Colonic mucosa (tissue), 4 donors: ENCODE measurements at regions not wholly inside any gene's neighbourhood (a gene's known extent, or its start where the extent isn't known, plus 50 kb on each side); places are given as distances from the start of the nearest gene placed in this dataset.

Experiments used
- DNase-seq: peaks from one replicate; pipeline ENCODE4 v3.0.0-alpha.2; 2020
- H3K27ac ChIP-seq: fragments of 200-600 bp; one replicate; pipeline ENCODE4 v1.8.0; 2021
- H3K27me3 ChIP-seq: fragments of 200-600 bp; one replicate; pipeline ENCODE4 v1.8.0; 2021
- H3K36me3 ChIP-seq: fragments of 200-600 bp; one replicate; pipeline ENCODE4 v1.8.0; 2021
- H3K4me1 ChIP-seq: fragments of 200-600 bp; one replicate; pipeline ENCODE4 v1.8.0; 2021; ENCODE audit warnings: mild to moderate bottlenecking
- H3K4me3 ChIP-seq: fragments of 200-600 bp; one replicate; pipeline ENCODE4 v1.8.0; 2021
- H3K9ac ChIP-seq, 2 donors: one replicate each; pipeline ENCODE4 v1.7.0; 2013; ENCODE audit warnings: control low read depth in 2 of 2, low read depth in 2 of 2, low read length in 2 of 2
- H3K9me3 ChIP-seq: fragments of 200-600 bp; one replicate; pipeline ENCODE4 v1.8.0; 2021
- intact Hi-C: fragments of 100-400 bp; cut with DNase I; formaldehyde crosslinking; loops from one replicate; pipeline ENCODE4 v1.14.1; 2022
- TF ChIP-seq, protein P1 (sequence below): fragments of 200-600 bp; IDR thresholded peaks from one replicate; pipeline ENCODE4 v1.8.0; 2022; ENCODE audit warnings: antibody characterized with exemption, mild to moderate bottlenecking
- donor health status: healthy.
- donor health status: DM: no; HTN: no; CAD: no.
- donor health status: DM: no; HTN: no; CAD: no.

DNA sequence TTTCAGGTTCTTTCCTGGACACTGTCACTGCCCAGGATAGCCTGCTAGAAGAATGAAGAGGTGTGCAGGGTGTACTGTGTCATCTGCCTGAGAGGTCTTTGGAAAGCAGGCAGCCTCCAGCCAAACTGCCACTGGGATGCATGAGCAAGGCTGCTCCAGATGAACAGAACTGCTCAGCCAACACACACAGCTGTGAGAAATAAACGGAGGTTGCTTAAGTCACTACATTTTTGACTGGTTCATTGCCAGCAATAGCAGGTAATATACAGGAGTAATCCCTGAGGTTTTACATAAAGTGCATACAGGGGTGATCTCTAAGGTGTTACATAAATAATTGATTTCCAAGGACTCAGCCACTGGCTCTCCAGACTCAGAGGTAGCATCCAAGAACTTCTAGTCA is 516.9 kb downstream of the BRINP3 start:
- H3K9ac ChIP-seq, result no peak overlapping the region
- H3K4me1 ChIP-seq, result no peaks in the 10 kb centered on the region
- no peaks in the 10 kb centered on the region for H3K36me3 ChIP-seq
- intact Hi-C loops, result no loop called here
- H3K27ac ChIP-seq, result no peak overlapping the region
- no peaks in the 10 kb centered on the region for H3K9me3 ChIP-seq
- no peaks in the 10 kb centered on the region for H3K27me3 ChIP-seq
- no peak overlapping the region for H3K4me3 ChIP-seq
- DNase-seq, result no peak
- TF ChIP-seq, protein P1, sequence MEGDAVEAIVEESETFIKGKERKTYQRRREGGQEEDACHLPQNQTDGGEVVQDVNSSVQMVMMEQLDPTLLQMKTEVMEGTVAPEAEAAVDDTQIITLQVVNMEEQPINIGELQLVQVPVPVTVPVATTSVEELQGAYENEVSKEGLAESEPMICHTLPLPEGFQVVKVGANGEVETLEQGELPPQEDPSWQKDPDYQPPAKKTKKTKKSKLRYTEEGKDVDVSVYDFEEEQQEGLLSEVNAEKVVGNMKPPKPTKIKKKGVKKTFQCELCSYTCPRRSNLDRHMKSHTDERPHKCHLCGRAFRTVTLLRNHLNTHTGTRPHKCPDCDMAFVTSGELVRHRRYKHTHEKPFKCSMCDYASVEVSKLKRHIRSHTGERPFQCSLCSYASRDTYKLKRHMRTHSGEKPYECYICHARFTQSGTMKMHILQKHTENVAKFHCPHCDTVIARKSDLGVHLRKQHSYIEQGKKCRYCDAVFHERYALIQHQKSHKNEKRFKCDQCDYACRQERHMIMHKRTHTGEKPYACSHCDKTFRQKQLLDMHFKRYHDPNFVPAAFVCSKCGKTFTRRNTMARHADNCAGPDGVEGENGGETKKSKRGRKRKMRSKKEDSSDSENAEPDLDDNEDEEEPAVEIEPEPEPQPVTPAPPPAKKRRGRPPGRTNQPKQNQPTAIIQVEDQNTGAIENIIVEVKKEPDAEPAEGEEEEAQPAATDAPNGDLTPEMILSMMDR, result no peak

DNA sequence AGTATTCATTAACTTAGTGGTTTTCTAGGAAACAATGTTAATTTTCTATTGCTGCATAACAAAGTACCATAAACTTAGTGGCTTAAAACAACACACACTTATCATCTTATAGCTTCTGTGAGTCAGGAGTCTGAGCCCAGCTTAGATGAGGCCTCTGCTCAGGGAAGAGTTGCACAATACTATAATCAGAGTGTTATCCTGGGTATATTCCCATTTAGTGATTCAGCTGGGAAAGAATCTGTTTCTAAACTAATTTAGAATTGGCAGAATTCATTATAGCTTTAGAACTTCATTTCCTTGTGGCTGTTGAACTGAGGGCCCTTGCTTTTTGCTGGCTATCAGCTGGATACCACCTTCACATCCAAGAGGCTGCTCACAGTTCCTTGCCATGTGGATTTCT is 515.5 kb downstream of the BRINP3 start:
- no peak for DNase-seq
- Histone ChIP-seq H3K27ac (no peak overlapping the region), H3K9me3 (no peaks in the 10 kb centered on the region), H3K36me3 (no peaks in the 10 kb centered on the region), H3K4me3 (no peak overlapping the region), H3K27me3 (no peaks in the 10 kb centered on the region), H3K4me1 (no peaks in the 10 kb centered on the region), H3K9ac (no peak overlapping the region)
- TF ChIP-seq, protein P1, result no peak
- intact Hi-C loops, result no loop called here

DNA sequence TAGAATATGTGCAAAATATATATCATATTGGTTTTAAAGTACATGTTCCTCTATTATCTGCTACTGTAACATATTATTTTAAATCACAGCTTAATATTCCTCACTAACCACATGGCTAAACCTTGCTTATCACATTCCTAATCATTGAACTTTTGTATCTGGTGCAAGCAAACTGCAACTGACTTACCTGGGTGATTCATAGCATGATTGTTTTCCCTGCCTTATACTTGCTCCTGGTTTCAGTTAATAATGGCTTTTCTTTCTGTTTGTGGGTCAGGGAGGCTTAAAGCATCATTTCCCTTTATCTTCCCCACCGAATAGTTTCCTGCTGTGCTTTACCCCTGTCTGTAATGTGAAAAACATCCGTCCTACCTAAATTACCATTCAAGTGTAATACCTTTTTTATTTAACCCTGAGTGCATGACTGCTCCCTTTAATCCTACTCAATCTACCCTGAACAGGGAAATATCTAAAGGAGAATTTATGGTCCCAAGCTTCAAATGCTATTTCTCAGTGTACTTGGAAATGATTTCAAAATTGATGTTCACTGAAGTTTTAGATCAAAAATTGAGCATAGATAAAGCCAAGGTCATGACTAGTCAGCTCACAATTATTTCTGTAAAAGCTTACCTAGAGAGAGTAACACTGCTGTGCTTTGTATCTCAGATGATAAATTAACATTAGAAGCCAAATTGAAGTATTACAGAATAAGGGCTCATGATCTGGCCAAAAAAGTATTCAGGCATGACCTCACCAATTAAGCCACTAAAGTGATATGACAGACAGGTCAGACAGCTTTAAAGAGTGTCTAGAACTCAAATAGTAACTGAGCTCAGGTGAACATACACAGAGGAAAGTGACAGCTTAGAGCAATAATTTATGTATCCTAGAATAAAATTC is 507.1 kb downstream of the BRINP3 start:
- Histone ChIP-seq H3K4me1 (no peaks in the 10 kb centered on the region), H3K27me3 (no peaks in the 10 kb centered on the region), H3K4me3 (no peak overlapping the region), H3K9ac (no peak overlapping the region), H3K9me3 (no peaks in the 10 kb centered on the region), H3K27ac (no peak overlapping the region), H3K36me3 (no peaks in the 10 kb centered on the region)
- intact Hi-C loops, result no loop called here
- no peak for DNase-seq
- TF ChIP-seq, protein P1, result no peak

DNA sequence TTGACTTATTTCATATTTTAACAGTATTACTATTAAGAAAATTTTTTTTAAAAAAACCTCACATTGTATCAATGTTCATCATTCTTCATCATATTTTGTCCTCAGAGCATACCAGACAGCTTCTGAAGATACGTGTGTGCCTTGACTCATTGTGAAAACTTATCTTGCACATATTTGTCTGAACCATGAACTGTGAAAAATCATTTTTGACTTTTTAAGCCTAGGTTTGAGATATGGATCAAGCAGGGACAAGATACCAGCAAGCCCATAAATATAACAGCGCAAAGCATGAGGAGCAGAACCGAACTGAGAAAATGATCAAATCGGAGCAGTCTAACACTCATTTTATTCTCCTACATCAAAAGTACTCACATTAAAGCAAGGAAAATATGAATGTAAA is 506.0 kb downstream of the BRINP3 start:
- H3K4me3 ChIP-seq, result no peak overlapping the region
- no peak for DNase-seq
- no peaks in the 10 kb centered on the region for H3K36me3 ChIP-seq
- no peak overlapping the region for H3K9ac ChIP-seq
- H3K27me3 ChIP-seq, result no peaks in the 10 kb centered on the region
- no peak overlapping the region for H3K27ac ChIP-seq
- TF ChIP-seq, protein P1, result no peak
- intact Hi-C loops, result no loop called here
- H3K9me3 ChIP-seq, result no peaks in the 10 kb centered on the region
- H3K4me1 ChIP-seq, result no peaks in the 10 kb centered on the region

DNA sequence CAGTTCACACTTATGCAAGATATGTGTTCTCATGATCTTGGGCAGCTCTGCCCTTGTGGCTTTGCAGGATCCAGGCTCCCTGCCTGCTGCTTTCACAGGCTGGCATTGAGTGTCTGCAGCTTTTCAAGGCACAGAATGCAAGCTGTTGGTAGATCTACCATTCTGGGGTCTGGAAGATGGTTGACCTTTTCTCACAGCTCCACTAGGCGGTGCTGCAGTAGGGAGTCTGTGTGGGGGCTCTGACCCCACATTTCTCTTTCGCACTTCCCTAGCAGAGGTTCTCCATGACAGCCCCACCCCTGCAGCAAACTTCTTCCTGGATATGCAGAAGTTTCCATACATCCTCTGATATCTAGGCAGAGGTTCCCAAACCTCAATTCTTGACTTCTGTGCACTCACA is 500.5 kb downstream of the BRINP3 start:
- no peak for DNase-seq
- no peak overlapping the region for H3K27ac ChIP-seq
- no peak overlapping the region for H3K4me3 ChIP-seq
- H3K4me1 ChIP-seq, result no peaks in the 10 kb centered on the region
- H3K27me3 ChIP-seq, result no peaks in the 10 kb centered on the region
- H3K36me3 ChIP-seq, result no peaks in the 10 kb centered on the region
- TF ChIP-seq, protein P1, result no peak
- no peaks in the 10 kb centered on the region for H3K9me3 ChIP-seq
- no peak overlapping the region for H3K9ac ChIP-seq
- intact Hi-C loops, result no loop called here
